Stimulated activated CD4-positive, alpha-beta T cell treated with anti-CD3 and anti-CD28 coated beads, Interleukin-4, amount 100 ng/mL, for 4 hours (primary cell): ENCODE measurements at regions not wholly inside any gene's neighbourhood (a gene's known extent, or its start where the extent isn't known, plus 50 kb on each side); places are given as distances from the start of the nearest gene placed in this dataset.
A peak's percentile ranks its signal among the peaks of the same experiment; 100 is the strongest.

Experiments used
- DNase-seq, 2 experiments: peaks; one replicate each; pipeline ENCODE4 v3.0.0-alpha.2; 2020

- no peak for DNase-seq
Observed at GRCh38 chr15:91692596-91692995, 160.9 kb upstream of the SLCO3A1 start.

GRCh38 chr15:91694131-91694830, 159.2 kb upstream of the SLCO3A1 start:
- no peak for DNase-seq

GRCh38 chr15:91694831-91695210, 158.7 kb upstream of the SLCO3A1 start:
- no peak for DNase-seq

- DNase-seq: no peak
Observed at GRCh38 chr15:91695799-91696198, 157.7 kb upstream of the SLCO3A1 start.

- no peak for DNase-seq
Observed at GRCh38 chr15:91696981-91697380, 156.5 kb upstream of the SLCO3A1 start.

- no peak for DNase-seq
Observed at GRCh38 chr15:91698241-91698640, 155.3 kb upstream of the SLCO3A1 start.

- DNase-seq: no peak
Observed at GRCh38 chr15:91699741-91700140, 153.8 kb upstream of the SLCO3A1 start.

- DNase-seq: no peak
Observed at GRCh38 chr15:91703274-91703673, 150.2 kb upstream of the SLCO3A1 start.

- no peak for DNase-seq
Observed at GRCh38 chr15:91704343-91704742, 149.2 kb upstream of the SLCO3A1 start.

GRCh38 chr15:91706322-91707032, 147.0 kb upstream of the SLCO3A1 start:
- peak; percentile 74 to 85 for DNase-seq

GRCh38 chr15:91710080-91710698, 143.3 kb upstream of the SLCO3A1 start:
- DNase-seq: no peak

- no peak for DNase-seq
Observed at GRCh38 chr15:91711384-91712033, 142.0 kb upstream of the SLCO3A1 start.

- no peak for DNase-seq
Observed at GRCh38 chr15:91712286-91712685, 141.2 kb upstream of the SLCO3A1 start.

- DNase-seq: no peak
Observed at GRCh38 chr15:91716536-91716935, 137.0 kb upstream of the SLCO3A1 start.

- DNase-seq: no peak
Observed at GRCh38 chr15:91717811-91718210, 135.7 kb upstream of the SLCO3A1 start.

- DNase-seq: no peak
Observed at GRCh38 chr15:91723959-91724358, 129.5 kb upstream of the SLCO3A1 start.

GRCh38 chr15:91733661-91734060, 119.8 kb upstream of the SLCO3A1 start:
- no peak for DNase-seq

- DNase-seq: no peak
Observed at GRCh38 chr15:91737151-91737818, 116.2 kb upstream of the SLCO3A1 start.

- DNase-seq: no peak
Observed at GRCh38 chr15:91741986-91742385, 111.5 kb upstream of the SLCO3A1 start.

GRCh38 chr15:91751611-91752010, 101.9 kb upstream of the SLCO3A1 start:
- DNase-seq: no peak

- no peak for DNase-seq
Observed at GRCh38 chr15:91752081-91752785, 101.3 kb upstream of the SLCO3A1 start.

- no peak for DNase-seq
Observed at GRCh38 chr15:91759560-91759959, 93.9 kb upstream of the SLCO3A1 start.
